OCI-LY1 (cell line): ENCODE measurements at regions not wholly inside any gene's neighbourhood (a gene's known extent, or its start where the extent isn't known, plus 50 kb on each side); places are given as distances from the start of the nearest gene placed in this dataset.

Experiments used
- H2AFZ ChIP-seq: fragments of 200-600 bp; sonication (generic), shearing (Covaris generic); 2 replicates; pipeline ENCODE4 v1.6.0; 2014; ENCODE audit warnings: antibody characterized with exemption, mild to moderate bottlenecking, low read length
- H3F3A ChIP-seq: fragments of 200-600 bp; sonication (generic), shearing (Covaris generic); 2 replicates; pipeline ENCODE4 v1.6.0; 2014; ENCODE audit warnings: mild to moderate bottlenecking, antibody characterized with exemption, low read length, moderate library complexity; ENCODE audit not compliant: insufficient read depth
- H3K27ac ChIP-seq: fragments of 200-600 bp; sonication (generic); 2 replicates; pipeline ENCODE4 v1.5.1; 2014; ENCODE audit warnings: low read length, mixed run types, mild to moderate bottlenecking, low read depth; ENCODE audit not compliant: poor library complexity, severe bottlenecking
- H3K27me3 ChIP-seq: fragments of 200-600 bp; sonication (generic); 2 replicates; pipeline ENCODE4 v1.6.0; 2014; ENCODE audit warnings: antibody characterized with exemption, mild to moderate bottlenecking, low read length, moderate library complexity; ENCODE audit not compliant: insufficient read depth
- H3K36me3 ChIP-seq: fragments of 200-600 bp; sonication (generic); 2 replicates; pipeline ENCODE4 v1.6.1; 2014; ENCODE audit warnings: mild to moderate bottlenecking, antibody characterized with exemption, low read length, moderate library complexity, mixed read lengths; ENCODE audit not compliant: insufficient read depth
- H3K4me1 ChIP-seq: fragments of 200-600 bp; sonication (generic); 2 replicates; pipeline ENCODE4 v1.5.1; 2014; ENCODE audit warnings: mild to moderate bottlenecking, low read length, moderate library complexity; ENCODE audit not compliant: insufficient read depth, severe bottlenecking
- H3K4me2 ChIP-seq: fragments of 200-600 bp; sonication (generic), shearing (Covaris generic); 2 replicates; pipeline ENCODE4 v1.6.1; 2014; ENCODE audit warnings: low read length
- H3K4me3 ChIP-seq: fragments of 200-600 bp; sonication (generic); 2 replicates; pipeline ENCODE4 v1.5.1; 2014; ENCODE audit warnings: low read length, low read depth, mild to moderate bottlenecking, mixed read lengths; ENCODE audit not compliant: poor library complexity, severe bottlenecking
- H3K79me2 ChIP-seq: fragments of 200-600 bp; shearing (Covaris generic); 2 replicates; pipeline ENCODE4 v1.6.1; 2016; ENCODE audit warnings: mixed run types, low read length, mixed read lengths; ENCODE audit not compliant: insufficient read depth
- H3K9ac ChIP-seq: fragments of 200-600 bp; sonication (generic), shearing (Covaris generic); 2 replicates; pipeline ENCODE4 v1.6.1; 2014; ENCODE audit warnings: mild to moderate bottlenecking, low read length, mixed read lengths
- H3K9me2 ChIP-seq: fragments of 200-600 bp; sonication (generic), shearing (Covaris generic); 2 replicates; pipeline ENCODE4 v1.6.1; 2014; ENCODE audit warnings: low read depth, mild to moderate bottlenecking, low read length, mixed read lengths
- H3K9me3 ChIP-seq: fragments of 200-600 bp; shearing (Covaris generic); 2 replicates; pipeline ENCODE4 v1.6.1; 2014; ENCODE audit warnings: low read length, mixed read lengths
- H4K20me1 ChIP-seq: fragments of 200-600 bp; sonication (generic), shearing (Covaris generic); 2 replicates; pipeline ENCODE4 v1.6.0; 2016; ENCODE audit warnings: mild to moderate bottlenecking, low read length; ENCODE audit not compliant: insufficient read depth
- EZH2 ChIP-seq: fragments of 200-600 bp; sonication (generic), shearing (Covaris generic); IDR thresholded peaks from 2 replicates; pipeline ENCODE4 v1.8.0; 2017; ENCODE audit warnings: borderline replicate concordance, mixed run types, mild to moderate bottlenecking, antibody characterized with exemption, low read length, moderate library complexity, mixed read lengths
- TF ChIP-seq, protein P1 (sequence below): fragments of 200-600 bp; sonication (generic), shearing (Covaris generic); IDR thresholded peaks from 2 replicates; pipeline ENCODE4 v1.5.1; 2017; ENCODE audit warnings: mild to moderate bottlenecking, antibody characterized with exemption, low read length, moderate library complexity, mixed read lengths

- no peaks in the 10 kb centered on the region for H3K9me3 ChIP-seq
- H3K27me3 ChIP-seq = no peaks in the 10 kb centered on the region
- H3K27ac ChIP-seq = no peak overlapping the region
- H3K9me2 ChIP-seq = no peaks in the 10 kb centered on the region
- H4K20me1 ChIP-seq = no peaks in the 10 kb centered on the region
- no peaks in the 10 kb centered on the region for H3K36me3 ChIP-seq
- H3K4me1 ChIP-seq = no peaks in the 10 kb centered on the region
- H2AFZ ChIP-seq = no peak overlapping the region
- no peaks in the 10 kb centered on the region for H3K79me2 ChIP-seq
- TF ChIP-seq, protein P1, sequence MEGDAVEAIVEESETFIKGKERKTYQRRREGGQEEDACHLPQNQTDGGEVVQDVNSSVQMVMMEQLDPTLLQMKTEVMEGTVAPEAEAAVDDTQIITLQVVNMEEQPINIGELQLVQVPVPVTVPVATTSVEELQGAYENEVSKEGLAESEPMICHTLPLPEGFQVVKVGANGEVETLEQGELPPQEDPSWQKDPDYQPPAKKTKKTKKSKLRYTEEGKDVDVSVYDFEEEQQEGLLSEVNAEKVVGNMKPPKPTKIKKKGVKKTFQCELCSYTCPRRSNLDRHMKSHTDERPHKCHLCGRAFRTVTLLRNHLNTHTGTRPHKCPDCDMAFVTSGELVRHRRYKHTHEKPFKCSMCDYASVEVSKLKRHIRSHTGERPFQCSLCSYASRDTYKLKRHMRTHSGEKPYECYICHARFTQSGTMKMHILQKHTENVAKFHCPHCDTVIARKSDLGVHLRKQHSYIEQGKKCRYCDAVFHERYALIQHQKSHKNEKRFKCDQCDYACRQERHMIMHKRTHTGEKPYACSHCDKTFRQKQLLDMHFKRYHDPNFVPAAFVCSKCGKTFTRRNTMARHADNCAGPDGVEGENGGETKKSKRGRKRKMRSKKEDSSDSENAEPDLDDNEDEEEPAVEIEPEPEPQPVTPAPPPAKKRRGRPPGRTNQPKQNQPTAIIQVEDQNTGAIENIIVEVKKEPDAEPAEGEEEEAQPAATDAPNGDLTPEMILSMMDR = no peak
- H3K4me2 ChIP-seq = no peak overlapping the region
- H3K4me3 ChIP-seq = no peak overlapping the region
- H3K9ac ChIP-seq = no peak overlapping the region
- H3F3A ChIP-seq = no peaks in the 10 kb centered on the region
Observed at GRCh38 chr4:141565379-141566089, 70.8 kb upstream of the IL15 start.

DNA sequence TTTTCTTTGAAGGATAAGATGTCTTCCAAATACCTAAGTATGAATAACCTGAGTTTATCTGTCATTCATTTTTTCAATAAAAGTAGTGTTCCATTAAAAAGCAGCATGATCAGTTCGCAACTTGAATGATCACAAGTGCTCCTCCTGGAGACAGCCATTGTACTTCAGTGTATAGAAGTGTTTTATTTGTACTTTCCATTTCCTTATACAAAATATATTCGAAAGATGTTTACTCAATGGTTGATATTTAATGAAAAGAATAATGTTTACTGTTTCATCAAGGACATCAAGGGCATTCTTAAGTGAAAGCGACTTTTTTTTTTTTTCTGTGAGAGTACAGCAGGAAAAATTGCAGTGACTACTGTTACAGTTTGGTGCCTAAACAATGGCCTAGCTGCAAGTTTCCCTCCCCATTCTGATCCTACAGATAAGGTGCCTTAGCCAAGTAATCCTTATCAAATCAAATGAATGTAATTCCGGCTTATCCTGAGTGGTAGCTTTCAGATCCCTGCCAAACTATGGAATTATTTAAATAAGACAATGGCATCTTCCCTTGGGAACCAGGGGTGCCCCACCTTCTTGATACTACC, 69.0 kb upstream of the IL15 start:
- Histone ChIP-seq H3K27ac (no peak overlapping the region), H3K4me3 (no peak overlapping the region), H2AFZ (no peak overlapping the region)

GRCh38 chr4:141569141-141569540, 67.2 kb upstream of the IL15 start:
- no peaks in the 10 kb centered on the region for H3K36me3 ChIP-seq
- no peak overlapping the region for H3K4me3 ChIP-seq
- no peak overlapping the region for H2AFZ ChIP-seq
- no peaks in the 10 kb centered on the region for H3K4me1 ChIP-seq
- TF ChIP-seq EZH2 = no peak
- TF ChIP-seq, protein P1 = no peak
- no peak overlapping the region for H3K4me2 ChIP-seq
- no peaks in the 10 kb centered on the region for H3K9me3 ChIP-seq
- no peaks in the 10 kb centered on the region for H3K79me2 ChIP-seq
- H4K20me1 ChIP-seq = no peaks in the 10 kb centered on the region
- no peaks in the 10 kb centered on the region for H3K27me3 ChIP-seq
- H3K9me2 ChIP-seq = no peaks in the 10 kb centered on the region
- no peak overlapping the region for H3K27ac ChIP-seq
- no peaks in the 10 kb centered on the region for H3F3A ChIP-seq
- no peak overlapping the region for H3K9ac ChIP-seq

More for the DNA sequence above, 69.0 kb upstream of the IL15 start:
- TF ChIP-seq EZH2 = no peak
- TF ChIP-seq, protein P1 = no peak
- Histone ChIP-seq H3K4me1 (no peaks in the 10 kb centered on the region), H3K4me2 (no peak overlapping the region), H3K36me3 (no peaks in the 10 kb centered on the region), H3K79me2 (no peaks in the 10 kb centered on the region), H3K9me3 (no peaks in the 10 kb centered on the region), H4K20me1 (no peaks in the 10 kb centered on the region), H3F3A (no peaks in the 10 kb centered on the region), H3K9me2 (no peaks in the 10 kb centered on the region), H3K9ac (no peak overlapping the region), H3K27me3 (no peaks in the 10 kb centered on the region)
